ENCODE measurements at regions not wholly inside any gene's neighbourhood (a gene's known extent, or its start where the extent isn't known, plus 50 kb on each side); places are given as distances from the start of the nearest gene placed in this dataset.

GRCh38 chr7:91620827-91621226 is 259.7 kb downstream of the MTERF1 start:
- TF ChIP-seq CTCF (IDR thresholded peaks at IDR 0.05) (no peak), EZH2 (IDR thresholded peaks at IDR 0.05; ENCODE audit: borderline replicate concordance, insufficient read depth, low read depth, low read length, poor library complexity, severe bottlenecking) (no peak)
